HG03139 (cell line): ENCODE measurements at regions not wholly inside any gene's neighbourhood (a gene's known extent, or its start where the extent isn't known, plus 50 kb on each side); places are given as distances from the start of the nearest gene placed in this dataset.
"Not testable (repeated sequence)": the region's sequence is repeated elsewhere in the genome, so short reads cannot be mapped to it uniquely, and the experiment has no call there.

ENCODE experiments used
- ATAC-seq: cut with Tn5 transposase; IDR thresholded peaks from one replicate; pipeline ENCODE4 v1.9.1; 2021; ENCODE audit not compliant: unreplicated experiment

GRCh38 chr10:44278837-44279324 lies 106.0 kb downstream of the CXCL12 start:
- ATAC-seq, result no peak

DNA sequence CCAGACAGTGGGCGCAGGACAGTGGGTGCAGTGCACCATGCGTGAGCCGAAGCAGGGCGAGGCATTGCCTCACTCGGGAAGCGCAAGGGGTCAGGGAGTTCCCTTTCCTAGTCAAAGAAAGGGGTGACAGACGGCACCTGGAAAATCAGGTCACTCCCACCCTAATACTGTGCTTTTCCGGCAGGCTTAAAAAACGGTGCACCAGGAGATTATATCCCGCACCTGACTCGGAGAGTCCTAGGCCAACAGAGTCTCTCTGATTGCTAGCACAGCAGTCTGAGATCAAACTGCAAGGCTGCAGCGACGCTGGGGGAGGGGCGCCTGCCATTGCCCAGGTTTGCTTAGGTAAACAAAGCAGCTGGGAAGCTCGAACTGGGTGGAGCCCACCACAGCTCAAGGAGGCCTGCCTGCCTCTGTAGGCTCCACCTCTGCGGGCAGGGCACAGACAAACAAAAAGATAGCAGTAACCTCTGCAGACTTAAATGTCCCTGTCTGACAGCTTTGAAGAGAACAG lies 116.4 kb downstream of the CXCL12 start:
- not testable (repeated sequence) for ATAC-seq

GRCh38 chr10:44267007-44267406 lies 117.9 kb downstream of the CXCL12 start:
- no peak for ATAC-seq

DNA sequence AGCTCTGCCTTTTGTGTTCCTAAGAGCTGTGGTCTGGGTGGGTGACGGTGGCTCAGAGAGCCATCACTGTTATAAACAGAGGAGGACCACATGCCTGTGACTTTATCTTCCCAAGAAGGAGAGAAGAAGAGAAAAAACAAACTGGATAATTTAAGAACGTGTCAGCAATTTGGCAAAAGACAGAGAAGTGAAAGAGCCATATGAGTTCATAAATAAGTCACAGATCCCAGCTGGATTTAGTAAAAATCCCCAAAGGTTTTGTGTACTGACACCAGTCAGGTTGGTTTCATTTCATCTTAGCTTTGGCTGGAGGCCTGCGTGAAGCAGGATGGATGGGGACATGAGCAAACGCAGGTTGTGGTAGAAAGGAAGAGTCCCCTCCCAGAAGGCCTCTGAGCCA lies 120.7 kb downstream of the CXCL12 start:
- ATAC-seq, result no peak

- ATAC-seq, result no peak
Measured at GRCh38 chr10:44263771-44264170, 121.1 kb downstream of the CXCL12 start.

DNA sequence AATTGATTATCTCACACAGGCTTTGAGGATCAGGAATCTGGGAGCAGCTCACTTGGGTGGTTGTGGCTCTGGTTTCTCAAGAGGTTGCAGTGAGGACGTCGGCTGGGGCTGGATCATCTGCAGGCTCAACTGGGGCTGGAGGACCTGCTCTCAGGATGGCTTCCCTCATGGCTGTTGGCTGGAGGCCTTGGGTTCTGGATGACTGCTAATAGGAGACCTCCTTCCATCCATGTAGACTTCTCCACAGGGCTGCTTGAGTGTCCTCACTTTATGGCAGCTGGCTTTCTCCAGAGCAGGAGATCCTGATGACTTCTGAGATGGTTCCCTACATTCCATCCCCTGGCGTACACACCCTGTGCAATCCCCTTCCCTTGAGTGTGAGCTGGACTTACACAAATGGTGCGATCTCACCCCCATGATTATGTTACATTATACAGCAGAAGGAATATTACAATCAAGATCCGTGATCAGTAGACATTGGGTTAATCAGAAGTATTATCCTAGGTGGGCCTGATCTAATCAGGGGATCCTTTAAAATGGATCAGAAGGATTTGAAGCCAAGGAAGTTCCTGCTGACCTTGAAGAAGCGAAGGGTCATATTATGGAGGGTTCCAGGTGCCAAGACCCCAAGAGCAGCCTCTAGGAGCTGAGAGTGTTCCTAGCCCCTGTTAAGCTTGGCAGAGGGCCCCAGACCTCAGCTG lies 122.2 kb downstream of the CXCL12 start:
- ATAC-seq, result no peak

GRCh38 chr10:44261710-44262455 lies 123.0 kb downstream of the CXCL12 start:
- no peak for ATAC-seq

DNA sequence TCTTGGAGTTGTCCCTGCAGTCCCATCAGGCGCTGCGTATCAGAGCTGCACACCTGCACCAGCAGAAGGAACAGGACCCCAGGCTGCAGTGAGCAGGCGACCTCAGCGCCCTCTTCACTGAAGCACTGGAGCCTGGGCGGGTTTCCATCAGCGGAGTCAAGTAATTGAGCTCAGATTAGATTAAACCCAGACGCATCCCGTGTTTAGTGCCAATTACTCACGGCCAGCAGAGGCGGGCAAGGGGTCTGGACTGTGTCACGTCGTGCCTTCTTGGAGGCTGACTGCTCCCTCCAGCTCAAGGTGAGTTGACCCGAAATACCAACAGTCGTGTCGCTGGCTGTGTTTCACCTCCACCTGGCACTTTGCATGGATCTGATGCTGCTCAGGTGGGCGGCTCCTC lies 123.6 kb downstream of the CXCL12 start:
- ATAC-seq, result no peak

- no peak for ATAC-seq
Measured at GRCh38 chr10:44260286-44260928, 124.5 kb downstream of the CXCL12 start.

DNA sequence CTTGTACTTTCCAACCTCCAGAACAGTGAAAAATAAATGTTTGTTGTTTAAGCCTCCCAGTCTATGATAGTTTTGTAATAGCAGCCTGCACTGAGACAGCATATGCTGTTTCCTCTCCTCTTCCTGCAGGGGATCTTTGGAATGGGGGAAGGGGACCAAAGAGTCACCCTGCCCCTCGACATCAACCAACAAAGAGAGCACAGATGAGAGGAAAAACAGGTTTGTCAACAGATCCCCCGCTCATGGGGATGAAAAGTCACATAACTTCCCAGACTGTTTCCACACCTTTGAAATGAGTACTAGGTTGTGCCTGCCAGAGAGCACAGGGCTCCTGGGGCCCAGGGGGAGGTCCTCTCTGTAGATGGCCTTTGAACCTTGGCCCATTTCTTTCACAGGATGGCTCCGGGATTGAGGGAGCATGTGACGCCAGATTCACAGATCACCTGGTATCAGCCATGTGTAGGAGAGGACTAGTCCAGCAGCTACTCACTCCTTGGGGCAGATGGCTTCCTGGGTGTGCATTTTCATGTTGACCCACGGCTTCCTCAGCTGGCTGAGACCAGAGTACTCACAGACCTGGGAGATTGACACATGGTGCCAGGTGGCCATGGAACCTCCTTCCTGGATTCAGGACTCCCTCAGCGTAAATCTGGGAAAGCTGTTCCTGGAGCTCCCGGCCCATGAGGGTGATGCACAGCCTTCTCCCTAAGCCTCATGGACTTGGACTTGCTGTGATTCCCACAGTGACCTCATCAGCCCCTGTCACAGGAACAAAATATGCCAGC lies 125.6 kb downstream of the CXCL12 start:
- no peak for ATAC-seq

DNA sequence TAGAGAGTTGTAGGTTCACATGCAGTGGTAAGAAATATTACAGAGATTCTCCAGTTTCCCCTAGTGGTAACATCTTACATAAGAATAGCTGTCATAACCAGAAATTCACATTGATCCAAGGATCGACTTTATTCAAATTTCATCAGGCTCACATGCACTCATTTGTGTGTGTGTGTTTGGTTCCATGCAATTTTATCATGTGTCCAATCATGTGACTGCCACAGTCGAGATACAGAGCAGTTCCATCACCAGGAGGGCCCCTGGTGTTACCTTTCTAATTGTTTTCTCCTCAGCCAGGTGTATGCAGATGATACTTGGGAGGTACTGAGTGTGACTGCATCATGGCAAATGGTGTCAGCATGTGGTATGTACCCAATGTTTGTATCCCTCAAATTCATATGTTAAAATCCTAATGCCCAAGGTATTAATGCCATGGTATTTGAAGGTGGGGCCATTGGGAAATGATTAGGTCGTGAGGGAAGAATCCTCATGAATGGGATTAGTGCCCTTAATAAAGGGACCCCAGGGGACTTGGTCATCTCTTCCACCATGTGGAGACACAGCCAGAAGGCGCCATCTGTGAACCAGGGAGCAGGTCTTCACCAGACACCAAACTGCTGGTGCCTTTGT lies 126.3 kb downstream of the CXCL12 start:
- no peak for ATAC-seq

DNA sequence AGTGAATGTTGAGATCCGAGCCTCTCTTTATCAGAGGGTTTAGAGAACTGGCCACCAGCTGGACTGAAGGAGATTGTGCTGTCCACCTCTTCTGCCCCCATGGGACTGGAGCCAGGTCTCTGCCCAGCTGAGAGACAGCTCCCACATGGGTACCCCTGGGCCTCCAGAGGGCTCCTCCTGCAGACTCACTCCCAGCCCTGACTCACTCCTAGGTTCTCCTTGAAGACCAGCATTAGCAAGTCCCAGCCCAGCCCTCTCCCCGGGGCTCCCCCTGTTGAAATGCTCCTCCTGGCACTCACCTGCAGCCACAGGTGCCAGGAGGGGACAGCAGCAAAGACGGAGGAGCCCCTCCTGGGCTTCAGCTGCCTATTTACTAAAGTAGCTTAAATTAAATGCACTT lies 126.9 kb downstream of the CXCL12 start:
- ATAC-seq, result no peak

- ATAC-seq, result no peak
Measured at GRCh38 chr10:44253769-44254462, 131.0 kb downstream of the CXCL12 start.

DNA sequence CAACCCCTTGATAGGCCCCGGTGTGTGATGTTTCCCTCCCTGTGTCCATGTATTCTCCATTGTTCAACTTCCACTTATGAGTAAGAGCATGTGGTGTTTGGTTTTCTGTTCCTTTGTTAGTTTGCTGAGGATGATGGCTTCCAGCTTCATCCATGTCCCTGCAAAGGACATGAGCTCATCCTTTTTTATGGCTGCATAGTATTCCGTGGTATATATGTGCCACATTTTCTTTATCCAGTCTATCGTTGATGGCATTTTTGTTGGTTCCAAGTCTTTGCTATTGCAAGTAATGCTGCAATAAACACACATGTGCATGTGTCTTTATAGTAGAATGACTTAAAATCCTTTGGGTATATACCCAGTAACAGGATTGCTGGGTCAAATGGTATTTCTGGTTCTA lies 132.3 kb downstream of the CXCL12 start:
- not testable (repeated sequence) for ATAC-seq

DNA sequence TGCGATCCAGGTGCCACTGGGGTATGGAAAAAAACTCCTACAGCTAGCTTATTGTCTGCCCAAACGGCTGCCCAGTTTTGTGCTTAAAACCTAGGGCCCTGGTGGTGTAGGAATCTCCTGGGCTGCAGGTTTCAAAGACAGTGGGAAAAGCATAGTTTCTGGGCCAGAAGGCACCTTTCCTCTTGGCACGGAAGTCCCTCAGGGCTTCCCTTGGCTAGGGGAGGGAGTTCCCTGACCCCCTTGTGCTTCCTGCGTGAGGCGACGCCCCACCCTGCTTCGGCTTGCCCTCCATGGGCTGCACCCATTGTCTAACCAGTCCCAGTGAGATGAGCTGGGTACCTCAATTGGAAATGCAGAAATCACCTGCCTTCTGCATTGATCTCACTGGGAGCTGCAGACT lies 135.0 kb downstream of the CXCL12 start:
- not testable (repeated sequence) for ATAC-seq

DNA sequence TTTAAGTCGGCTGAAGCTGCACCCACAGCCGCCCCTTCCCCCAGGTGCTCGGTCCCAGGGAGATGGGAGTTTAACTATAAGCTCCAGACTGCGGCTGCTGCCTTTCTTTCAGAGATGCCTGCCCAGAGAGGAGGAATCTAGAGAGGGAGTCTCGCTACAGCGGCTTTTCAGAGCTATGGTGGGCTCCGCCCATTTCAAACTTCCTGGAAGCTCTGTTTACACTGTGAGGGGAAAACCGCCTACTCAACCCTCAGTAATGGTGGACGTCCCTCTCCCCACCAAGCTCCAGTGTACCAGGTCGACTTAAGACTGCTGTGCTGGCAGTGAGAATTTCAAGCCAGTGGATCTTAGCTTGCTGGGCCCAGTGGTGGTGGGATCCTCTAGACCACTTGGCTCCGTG lies 135.4 kb downstream of the CXCL12 start:
- ATAC-seq, result no peak

GRCh38 chr10:44246700-44247099 lies 138.2 kb downstream of the CXCL12 start:
- not testable (repeated sequence) for ATAC-seq

DNA sequence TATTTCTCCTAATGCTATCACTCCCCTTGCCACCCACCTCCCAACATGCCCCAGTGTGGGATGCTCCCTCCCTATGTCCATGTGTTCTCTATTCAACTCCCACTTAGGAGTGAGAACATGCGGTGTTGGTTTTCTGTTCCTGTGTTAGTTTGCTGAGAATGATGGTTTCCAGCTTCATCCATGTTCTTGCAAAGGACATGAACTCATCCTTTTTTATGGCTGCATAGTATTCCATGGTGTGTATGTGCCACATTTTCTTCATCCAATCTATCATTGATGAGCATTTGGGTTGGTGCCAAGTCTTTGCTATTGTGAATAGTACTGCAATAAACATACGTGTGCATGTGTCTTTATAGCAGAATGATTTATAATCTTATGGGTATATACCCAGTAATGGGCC lies 138.6 kb downstream of the CXCL12 start:
- not testable (repeated sequence) for ATAC-seq

DNA sequence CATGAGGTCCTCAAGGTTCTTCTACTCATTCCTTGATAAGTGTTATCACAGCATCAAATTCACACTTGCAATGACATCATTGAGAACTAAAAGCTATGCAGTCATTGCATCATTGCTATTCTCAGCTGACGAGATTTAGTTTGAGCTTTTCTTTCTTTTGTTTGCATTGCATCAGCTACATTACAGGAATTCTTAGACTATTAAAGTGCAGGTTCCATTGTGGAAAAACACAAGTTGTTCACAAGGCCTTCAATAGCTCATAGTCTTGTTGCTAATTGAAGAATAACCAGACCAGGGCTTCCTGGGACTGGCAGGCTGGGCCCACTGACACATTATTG lies 139.3 kb downstream of the CXCL12 start:
- no peak for ATAC-seq
